Cerebellar cortex (tissue), 1 donor: ENCODE measurements at regions not wholly inside any gene's neighbourhood (a gene's known extent, or its start where the extent isn't known, plus 50 kb on each side); places are given as distances from the start of the nearest gene placed in this dataset.
"Not testable (repeated sequence)": the region's sequence is repeated elsewhere in the genome, so short reads cannot be mapped to it uniquely, and the experiment has no call there.

Experiments used
- DNase-seq: peaks from one replicate; pipeline ENCODE4 v3.0.0-alpha.2; 2015; ENCODE audit warnings: low spot score

DNA sequence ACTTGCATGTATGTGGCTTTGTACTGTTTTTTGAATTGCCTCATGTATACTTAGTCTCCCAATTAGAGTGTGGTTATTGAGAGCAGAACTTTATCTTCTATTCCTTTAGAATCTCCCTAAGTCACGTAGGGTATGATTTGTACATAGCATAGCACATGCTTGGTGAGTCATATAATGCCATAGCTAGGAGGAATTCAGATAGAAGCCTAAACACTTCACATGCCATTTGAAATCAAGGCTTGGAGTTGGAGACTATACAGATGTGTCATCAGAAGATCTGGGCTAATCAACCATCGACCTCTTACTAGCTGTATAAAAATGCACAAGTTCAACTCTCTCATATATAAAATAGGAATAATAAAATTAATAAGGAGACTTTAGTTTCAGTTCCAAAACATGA is 222.6 kb upstream of the ST6GAL2 start:
- DNase-seq = no peak

GRCh38 chr2:107111623-107112022 is 225.7 kb upstream of the ST6GAL2 start:
- DNase-seq = no peak

GRCh38 chr2:107112561-107112960 is 226.6 kb upstream of the ST6GAL2 start:
- DNase-seq = no peak

DNA sequence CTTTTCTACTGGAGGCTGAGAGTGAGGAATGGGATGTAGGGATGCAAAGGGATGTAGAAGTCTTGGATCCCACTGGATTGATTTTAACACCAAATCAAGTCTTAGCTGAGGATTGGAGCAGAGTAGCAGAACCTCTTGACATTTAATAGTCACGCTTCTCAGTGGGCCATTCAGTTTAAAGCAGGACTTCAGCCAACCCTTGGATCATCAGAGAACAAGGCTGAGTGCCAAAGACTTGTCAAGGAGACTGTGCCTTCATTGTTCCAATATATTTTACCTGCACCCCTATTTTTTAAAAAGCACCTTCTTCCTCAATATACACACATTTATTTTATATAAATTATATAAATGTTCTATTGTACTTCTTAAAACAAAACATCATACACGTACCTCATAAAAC is 242.4 kb upstream of the ST6GAL2 start:
- DNase-seq = no peak

- DNase-seq = no peak
These were observed 246.1 kb upstream of the ST6GAL2 start for GRCh38 chr2:107132070-107132469.

DNA sequence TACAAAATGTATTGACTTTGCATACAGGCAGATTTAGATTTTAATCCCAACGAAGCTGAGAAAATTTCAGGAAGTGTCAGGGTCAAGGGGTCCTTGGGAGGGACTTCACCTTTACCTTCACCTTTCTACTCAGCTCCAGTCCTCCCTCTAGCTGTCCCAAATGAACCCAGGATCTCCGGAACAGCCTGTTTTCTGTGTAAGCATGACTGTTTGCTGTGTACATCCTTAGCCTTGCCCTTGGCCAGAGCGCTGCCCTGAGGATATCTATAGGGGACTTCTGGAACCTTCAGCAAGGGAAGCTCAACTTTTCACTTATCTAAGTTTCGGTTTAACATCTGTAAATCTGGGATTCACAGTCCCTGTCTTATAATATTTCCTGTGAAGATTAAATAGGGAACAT is 246.8 kb upstream of the ST6GAL2 start:
- no peak for DNase-seq

DNA sequence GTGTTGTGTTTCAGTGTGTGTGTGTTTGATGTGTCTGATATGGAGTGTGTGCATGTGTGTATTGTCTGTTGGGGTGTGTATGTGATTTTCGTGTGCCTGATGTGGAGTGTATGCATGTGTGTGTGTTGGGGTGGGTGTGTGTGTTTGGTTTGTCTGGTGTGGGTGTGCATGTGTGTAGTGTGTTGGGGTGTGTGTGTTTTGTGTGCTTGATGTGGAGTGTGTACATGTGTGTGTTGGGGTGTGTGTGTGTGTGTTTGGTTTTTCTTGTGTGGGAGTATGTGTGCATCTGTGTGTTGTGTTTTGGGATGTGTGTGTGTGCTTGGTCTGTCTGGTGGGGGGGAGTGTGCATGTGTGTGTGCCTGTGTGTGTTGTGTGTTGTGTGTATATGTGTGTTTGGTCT is 247.4 kb upstream of the ST6GAL2 start:
- no peak for DNase-seq

DNA sequence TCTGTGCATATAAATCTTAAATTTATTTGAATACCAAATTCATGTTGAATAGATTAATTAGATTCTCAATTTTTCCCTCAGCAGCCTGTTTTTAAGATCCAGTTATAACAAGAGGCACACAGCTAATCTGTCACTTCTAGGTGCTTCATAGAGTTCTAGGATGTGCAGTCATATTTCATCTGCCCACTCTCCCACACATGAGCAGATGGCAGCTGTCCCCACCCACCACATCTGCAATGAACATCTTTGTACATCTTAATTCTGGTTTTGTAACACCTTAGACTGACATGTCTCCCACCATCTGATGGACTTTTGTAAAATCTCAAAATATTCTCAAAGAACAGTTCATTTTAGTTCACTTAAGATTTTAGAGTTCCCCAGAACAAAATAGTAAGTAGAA is 250.8 kb upstream of the ST6GAL2 start:
- DNase-seq = no peak

GRCh38 chr2:107137706-107138105 is 251.7 kb upstream of the ST6GAL2 start:
- no peak for DNase-seq

GRCh38 chr2:107146181-107146580 is 260.2 kb upstream of the ST6GAL2 start:
- DNase-seq = no peak

GRCh38 chr2:107146645-107147044 is 260.7 kb upstream of the ST6GAL2 start:
- DNase-seq = not testable (repeated sequence)

DNA sequence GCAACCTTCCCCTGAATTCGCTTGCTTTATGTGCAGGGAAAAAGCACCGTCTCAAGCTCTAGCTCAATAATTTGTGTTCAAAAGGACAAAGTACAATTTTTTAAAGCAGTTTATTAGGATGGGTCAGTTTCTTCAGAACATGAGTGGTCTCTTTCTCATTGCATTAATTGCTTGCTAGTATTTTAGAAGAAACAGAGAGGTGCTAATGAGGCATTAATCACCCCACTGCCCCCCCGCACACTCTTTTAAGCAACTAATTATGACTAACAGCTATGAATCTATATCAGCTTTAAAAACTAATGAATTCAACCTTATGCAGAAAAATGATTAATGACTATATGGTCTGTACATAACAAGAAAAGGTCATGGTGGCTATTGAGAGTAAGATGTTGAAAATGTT is 262.1 kb upstream of the ST6GAL2 start:
- no peak for DNase-seq

DNA sequence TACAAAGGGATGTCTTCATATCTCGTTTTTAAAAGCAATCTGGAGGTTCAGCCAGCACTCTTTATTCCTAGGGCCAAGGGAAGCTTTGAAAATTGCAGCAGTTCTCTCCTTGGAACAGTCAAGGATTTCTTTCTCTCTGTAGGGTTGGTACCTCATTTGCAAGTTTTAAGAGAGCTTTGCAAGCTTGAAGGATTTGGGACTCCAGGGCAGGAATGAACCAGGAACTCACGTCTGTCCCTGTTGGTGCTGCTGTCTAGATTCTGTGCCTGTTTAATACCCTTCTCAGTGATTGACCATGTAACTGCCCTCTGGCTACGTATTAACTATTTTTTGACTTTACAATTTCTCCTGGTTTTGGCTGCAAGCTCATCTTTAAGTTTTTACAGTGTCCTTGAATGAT is 262.5 kb upstream of the ST6GAL2 start:
- DNase-seq = no peak

DNA sequence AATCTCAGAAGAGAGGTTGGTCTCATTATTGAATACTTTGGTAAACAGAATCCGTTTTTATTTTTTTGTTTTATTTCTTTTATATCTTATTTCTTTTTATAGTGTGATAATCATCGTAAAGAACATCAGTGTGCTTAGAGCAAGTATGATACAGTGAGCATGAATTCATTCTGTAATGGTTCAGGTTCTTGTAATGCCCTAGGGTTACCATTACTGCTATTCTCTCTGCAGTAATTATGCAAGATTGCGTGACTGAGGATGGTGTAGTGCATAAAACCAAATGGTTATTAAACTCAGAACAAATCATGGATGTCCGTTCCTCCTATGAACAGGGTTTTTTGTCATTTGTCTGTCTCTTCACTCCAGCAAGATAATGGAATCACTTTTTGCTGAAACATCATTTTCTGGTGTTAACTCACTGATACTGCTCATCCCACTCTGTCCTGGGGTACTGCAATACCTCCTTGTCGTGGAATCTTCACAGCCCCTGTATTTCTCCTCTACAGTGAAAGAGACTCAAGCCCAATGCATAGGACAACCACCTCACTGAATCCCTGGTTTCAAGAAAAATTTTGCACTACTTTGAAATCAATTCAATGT is 274.8 kb upstream of the ST6GAL2 start:
- no peak for DNase-seq

GRCh38 chr2:107168141-107168540 is 282.2 kb upstream of the ST6GAL2 start:
- DNase-seq = no peak

- no peak for DNase-seq
These were observed 288.2 kb upstream of the ST6GAL2 start for GRCh38 chr2:107174171-107174570.

DNA sequence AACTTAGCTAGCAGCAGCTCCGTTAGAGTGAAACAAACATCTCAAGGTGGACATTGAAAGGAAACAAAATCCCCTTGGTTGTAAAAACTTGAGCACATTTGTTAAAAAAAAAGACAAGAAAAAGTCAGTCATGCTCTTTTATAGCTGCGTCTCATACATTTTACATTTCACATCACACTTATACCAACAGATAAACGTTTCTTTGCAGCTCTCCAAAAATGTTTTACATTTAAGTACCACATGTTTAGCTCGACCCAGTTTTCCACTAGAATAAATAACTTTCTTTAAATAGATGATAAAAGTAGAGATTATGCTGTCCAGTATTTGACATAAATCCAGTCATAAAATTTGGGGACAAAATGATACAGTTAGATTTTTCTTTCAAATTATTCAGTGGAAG is 297.0 kb upstream of the ST6GAL2 start:
- no peak for DNase-seq

DNA sequence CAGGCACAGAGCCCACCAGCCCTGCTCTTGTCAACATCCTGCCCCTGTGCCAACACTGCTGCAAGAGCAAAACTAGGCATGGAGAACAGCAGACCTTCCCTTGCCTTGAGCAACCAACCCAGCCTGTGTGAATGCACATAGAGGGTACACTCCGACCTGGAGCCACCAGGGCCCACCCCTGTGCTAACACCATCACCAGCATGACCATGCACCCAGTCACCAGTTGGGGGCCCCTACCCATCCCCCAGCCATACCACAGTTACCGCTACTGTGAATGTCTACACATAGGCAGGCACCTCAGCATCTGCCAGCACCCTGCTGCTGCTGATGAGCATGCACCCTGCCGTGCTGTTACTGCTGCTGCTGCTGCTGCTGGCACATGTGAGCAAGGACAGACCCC is 301.9 kb upstream of the ST6GAL2 start:
- no peak for DNase-seq

DNA sequence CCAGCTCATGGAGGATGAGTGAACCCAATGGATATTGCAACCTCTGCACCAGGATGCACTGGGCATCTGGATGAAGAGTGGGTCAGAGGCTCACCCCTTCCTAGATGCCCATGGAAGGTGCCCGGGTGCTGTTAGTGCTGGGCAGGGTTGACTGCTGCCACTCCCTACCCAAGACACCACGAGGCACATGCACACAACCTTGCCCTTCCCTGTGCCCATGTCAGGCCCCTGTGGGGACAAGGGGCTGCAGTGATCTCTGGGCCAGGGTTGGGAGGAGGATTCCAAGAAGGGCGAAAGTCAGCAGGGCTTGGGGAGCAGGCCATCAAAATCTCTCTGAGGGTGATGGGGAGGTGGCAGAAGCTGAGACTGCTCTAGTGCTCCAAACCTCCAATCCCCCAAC is 309.7 kb upstream of the ST6GAL2 start:
- DNase-seq = no peak

- DNase-seq = no peak
These were observed 311.8 kb upstream of the ST6GAL2 start for GRCh38 chr2:107197594-107198294.

GRCh38 chr2:107202962-107203591 is 317.1 kb upstream of the ST6GAL2 start:
- no peak for DNase-seq

DNA sequence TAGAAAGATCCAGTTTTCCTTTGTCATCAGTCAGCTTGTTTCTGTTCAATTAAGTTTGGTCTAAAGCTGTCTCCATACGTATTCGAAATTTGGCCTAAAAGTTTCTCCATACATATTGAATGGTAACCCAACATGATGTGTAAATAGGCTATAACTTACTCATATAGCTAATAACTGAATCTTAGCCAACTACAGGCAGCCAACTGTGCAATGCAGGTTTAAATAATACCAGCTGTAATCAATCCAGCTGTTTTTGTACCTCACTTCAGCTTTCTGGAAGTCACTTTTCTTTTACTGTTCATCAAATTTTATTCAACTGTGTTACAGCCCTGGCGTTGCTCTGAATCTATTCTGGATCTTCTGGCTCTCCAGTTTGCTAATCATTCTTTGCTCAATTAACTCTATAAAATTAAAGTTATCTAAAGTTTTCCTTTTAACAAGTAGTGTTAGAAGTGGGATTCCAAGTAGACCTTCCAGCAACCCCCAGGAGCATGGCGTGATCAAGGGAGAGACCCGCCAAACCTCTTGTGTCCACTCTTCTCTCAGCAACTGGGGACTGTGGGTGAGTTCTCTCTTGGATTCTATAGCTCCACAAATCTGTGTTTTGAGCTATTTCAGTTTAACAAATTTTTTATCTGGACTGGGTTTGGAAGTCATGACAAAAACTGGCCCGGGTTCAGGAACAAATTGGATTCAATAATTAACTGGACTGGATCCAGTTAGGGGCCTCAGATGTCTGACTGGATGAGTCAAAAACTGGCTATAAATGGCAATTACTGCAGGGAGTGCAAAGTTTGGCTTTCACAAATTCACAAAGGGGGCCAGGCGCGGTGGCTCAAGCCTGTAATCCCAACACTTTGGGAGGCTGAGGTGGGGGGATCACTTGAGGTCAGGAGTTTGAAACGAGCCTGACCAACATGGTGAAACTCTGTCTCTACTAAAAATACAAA is 329.7 kb upstream of the ST6GAL2 start:
- DNase-seq = no peak

DNA sequence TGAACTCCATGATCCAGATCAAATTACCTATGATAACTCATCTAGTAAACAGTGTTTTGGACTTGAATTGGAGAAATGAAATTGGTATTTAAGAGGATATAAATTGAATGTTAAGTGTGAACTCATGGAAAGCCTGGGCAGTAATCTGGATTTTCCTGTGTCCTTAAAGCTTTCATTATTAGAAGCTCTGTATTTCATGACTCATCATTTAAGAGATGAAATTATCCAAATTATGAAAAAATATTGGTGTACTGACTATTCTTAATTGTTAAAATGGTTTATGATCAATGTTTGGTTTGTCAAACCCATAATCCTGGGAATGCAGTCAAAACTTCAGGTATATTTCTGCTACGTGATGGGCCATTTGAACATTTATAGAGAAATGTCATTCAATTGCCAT is 332.2 kb upstream of the ST6GAL2 start:
- DNase-seq = no peak
